GM19023 (cell line): ENCODE measurements at regions not wholly inside any gene's neighbourhood (a gene's known extent, or its start where the extent isn't known, plus 50 kb on each side); places are given as distances from the start of the nearest gene placed in this dataset.

Experiments
- ATAC-seq: cut with Tn5 transposase; IDR thresholded peaks from one replicate; pipeline ENCODE4 v1.9.1; 2021; ENCODE audit warnings: mild to moderate bottlenecking, moderate library complexity; ENCODE audit not compliant: unreplicated experiment

DNA sequence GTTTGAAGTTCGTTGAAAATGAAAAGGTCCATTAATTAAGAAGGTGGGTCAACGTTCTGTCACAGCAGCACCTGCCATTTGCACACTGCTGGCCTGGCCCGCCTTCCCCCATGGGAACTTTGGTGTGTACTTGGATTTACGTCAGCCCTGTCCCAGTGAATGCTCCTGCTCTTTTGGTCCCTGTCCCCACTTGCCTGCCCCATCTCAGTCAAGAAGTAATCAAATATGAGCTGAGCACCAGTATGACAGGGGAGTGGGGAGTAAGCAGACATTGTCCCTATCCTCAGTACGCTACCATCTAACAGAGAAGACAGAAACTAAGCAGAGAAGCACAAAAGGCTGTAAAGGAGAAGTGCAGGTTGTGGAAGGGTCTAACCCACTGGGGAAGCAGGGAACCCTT, 65.1 kb downstream of the SLC4A3 start:
- ATAC-seq = no peak

DNA sequence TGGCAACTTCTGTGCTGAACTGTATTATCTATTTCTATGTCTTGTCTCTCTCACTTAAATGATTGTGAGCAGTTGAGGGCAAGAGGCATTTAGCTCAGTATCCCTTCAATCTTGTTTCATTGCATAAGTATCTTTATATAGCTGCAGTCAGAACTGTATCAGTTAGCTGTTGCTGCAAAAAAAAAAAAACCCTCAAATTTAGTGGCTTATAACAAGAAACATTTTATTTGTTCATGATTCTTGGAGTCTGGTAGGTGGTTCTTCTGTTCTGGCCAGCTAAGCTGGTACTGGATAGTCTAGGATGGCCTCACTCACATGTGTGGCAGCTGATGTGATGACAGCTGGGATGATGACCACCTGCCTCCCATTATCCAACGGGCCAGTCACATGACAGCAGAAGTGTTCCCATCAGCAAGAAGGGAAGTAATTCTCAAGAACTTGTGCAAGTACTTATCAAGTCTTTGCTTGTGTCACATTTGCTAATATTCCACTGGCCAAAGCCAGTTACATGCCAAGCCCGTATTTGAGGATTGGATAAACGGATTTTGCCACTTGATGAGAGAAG, 67.8 kb downstream of the SLC4A3 start:
- no peak for ATAC-seq

DNA sequence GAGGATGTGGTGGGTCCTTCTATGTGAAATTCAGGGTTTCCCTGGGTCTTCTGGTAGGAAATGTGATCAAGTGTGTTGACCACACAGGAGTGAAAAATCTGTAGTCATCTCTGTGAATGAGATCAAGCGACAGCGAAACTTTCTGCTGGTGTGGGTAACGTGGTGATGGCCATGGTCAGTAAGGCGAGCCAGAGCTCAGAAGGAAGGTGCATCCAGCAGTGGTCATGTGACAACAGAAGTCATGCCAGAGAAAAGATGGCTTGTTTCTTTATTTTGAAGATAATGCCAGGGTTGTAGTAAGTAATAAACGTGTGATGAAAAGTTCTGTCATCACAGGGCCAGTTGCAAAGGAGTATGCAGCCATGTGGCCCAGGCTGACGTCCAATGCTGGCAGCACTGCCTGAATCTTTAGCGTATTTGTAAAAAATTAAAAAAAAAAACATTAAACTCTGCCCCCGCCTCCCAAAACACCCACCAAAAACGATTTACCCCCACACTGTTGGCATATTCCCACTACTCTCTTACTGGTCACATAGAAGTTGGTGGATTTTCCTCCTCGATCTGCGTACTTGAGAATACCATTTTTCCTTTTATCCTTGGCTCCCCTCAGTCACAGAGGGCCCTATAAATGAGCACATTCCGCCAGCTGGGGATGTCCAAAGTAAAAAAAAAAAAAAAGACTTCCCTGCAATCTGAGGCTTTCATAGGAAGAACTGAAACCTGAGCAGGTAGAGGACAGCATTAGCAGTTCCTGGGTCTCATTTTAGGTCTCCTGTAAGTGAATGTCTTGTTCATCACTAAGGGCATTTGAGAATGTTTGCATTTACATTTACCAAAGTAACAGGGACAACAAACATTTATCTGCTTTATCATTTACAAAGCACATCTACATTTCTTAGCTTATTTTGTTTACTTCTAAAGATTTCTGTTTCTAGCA, 70.6 kb downstream of the SLC4A3 start:
- no peak for ATAC-seq

DNA sequence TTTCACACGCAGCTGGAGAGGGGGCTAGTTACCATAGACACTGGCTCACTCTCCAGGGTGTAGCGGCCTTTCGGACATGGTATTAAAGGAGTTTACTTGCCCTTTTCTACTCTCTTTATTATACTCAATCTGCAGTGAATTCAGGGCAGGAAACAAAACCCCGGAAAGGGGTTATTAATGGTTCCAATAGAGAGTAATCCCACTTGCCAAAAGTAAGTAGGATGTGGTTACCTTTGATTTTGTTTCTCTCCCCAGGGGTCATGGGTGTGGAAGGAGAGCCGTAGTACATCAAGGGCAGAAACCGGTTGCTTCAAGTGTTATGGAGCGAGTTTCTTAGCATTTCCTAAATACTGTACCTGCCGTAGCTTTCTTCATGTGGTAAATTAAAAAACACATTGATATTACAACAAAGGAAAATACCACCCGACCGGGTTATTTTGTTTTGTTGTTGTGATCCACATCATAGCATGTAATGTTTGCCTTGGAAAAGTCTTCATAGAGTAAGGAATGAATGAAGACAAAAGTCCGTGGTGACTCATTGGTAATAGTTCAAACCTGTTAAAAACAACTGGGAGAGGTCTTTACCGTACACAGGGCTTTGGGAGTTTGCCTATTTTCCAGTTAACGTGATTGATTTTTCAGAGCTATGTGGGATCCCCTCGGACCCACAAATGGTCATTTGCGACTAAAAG, 71.5 kb downstream of the SLC4A3 start:
- no peak for ATAC-seq

DNA sequence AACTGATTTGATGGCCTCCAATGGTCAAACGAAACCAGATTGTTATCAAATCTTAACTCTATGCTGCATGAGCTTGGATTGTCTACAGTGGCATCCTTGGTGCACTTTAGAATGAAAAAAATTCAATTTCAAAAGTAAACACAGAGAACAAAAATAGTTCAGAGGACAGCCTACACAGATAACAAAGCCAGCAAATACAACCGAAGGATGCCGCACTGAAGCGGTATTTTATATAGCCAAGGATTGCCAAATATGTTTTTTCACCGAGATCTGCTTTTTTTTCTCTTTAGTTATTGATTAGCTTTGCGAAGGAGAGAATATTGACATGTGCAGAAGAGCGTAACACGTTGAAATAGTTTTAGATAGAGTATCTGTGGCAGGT, 72.0 kb downstream of the SLC4A3 start:
- ATAC-seq = no peak

DNA sequence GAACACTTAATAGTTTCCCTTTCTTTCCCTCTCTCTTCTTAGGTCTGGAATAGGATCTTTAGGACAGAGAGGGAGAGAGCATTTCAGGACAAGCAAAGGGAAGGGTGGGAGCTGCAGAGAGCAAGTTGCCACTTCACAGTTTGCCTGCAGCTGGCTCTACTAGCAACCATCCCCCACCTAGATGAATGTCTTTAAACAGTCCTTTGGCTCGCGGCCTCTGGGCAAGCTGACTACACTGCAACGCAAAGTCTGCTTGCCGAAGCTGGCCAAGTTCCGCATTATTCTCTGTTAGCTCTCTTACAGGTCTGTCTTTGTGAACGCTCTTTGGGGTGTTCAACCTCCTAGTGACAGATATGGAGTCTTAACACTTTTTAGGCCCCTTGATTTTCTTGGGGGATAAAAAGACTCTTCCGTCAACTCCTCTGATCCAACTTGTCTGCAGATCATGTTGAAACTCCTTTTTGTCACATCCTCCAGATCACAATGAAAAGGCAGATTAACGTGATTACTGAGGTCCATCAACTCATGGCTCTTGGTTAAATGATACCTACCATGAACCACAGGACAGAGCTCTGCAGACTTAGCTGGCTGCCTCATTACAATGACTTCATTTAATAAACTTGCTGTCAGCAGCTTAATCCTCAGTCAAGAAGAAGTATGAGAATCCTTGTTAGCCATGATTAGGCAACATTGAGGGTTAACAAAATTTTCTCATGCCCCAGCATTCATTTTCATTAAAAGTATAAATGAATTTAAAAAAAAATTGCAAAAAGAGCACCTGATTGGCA, 74.6 kb downstream of the SLC4A3 start:
- ATAC-seq = no peak

DNA sequence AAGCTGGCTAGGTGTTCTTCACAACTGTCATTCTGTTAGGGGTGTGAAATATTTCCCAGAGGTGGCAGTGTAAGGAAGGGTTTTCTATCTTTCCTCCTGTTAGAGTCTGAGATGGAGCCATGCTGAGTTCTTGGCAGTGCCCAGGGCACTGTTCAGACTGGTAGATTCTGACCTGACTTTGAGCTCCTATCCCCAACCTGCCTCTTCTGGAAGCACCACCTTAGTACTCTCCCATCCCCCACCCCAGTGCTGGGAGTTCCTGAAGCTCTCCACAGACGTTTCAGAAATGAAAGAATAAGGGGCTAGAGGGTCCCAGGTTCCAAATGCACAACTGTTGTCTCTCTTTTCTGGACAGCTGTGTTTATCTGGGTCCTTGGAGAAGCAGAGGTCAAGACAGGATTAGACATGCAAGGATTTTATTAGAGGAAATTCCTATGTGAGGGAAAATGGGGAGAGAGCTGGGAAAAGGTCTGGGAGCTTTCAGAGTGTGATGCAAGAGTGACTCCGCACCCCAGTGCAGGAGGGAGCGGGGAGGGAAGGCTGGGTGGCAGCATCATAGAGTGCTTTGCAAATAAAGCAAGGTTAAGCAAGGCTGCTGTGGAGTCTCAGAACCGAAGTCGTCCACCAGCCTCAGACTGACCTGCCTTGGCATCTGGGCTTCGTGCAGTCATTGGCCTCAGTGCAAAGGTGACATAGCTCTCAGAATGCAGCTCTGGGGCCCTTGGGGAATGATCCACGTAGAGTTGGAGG, 75.5 kb downstream of the SLC4A3 start:
- no peak for ATAC-seq

DNA sequence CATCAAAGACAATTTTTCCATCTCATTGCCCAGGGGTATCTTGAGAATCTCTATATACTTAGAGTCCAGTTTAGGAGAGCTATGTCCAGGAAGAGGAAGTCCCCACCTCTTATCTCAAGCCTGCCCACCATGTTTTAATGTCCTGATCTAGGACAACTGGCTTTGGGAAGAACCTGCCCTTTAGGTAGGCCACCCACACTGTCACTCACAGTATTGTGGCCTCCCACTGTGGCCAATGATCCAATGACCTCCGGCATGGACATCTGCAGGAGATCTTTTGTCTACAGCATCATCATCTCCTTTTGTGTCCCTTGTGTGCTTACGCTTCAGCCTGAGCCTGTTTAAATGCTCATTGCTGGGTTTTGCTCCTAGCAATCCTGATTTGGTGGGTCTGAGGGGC, 77.4 kb downstream of the SLC4A3 start:
- ATAC-seq = no peak

DNA sequence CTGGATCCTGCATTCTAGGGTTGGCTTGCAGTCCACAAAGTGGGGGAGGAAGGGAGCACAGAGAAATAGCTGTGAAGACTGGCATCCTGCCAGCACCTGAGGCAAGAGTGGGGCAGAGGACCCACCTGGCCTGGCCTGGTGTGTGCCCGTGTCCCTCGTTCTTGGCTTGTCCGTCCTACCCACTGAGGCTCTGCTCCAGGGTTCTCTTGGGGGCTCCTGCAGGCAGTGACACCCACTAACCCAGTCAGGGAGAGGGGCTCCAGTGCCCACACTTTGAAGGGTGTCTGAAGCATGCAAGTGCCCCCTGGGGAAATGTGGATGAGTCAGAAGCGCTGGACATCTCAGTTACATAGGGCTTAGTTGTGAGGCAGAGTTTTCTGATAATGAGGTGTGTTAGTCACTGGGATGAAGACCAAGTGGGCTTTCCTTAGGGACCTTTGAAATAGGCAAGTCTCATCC, 79.4 kb downstream of the SLC4A3 start:
- ATAC-seq = no peak

DNA sequence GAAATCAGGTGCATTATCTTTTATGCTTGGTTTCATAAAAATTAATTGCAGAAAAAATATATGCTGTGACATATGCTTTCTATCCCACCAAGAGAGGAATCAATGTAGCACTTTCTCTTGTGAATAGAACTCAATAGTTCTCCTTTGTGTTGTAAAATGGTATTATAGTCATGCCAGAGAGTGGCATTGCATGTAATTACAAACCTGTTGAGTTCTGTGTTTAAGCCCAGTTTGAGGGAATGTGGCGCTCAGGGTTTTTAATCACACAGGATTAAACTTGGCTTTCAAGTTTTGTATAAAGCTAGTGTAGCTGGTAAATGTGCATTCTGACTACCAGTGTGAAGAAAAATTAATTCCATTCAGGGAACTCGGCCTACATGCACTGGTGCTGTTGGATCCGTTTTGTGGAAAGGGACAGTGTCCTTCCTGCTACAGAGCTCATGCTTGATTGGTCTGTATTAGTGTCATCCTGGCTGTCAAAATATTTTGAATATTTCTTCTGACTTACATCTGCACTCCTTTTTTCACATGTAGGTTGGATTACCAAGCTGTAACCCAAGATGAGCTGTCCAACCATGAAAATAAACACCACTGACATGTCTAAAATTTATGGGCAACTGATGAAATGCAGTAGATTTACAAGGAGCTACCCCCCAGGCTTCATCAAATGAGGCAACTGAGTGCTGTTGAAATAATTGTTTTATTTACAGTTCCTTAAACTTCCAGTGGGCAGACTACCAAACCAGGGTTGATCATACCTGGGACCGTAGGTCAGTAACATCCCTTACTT, 80.3 kb downstream of the SLC4A3 start:
- no peak for ATAC-seq

DNA sequence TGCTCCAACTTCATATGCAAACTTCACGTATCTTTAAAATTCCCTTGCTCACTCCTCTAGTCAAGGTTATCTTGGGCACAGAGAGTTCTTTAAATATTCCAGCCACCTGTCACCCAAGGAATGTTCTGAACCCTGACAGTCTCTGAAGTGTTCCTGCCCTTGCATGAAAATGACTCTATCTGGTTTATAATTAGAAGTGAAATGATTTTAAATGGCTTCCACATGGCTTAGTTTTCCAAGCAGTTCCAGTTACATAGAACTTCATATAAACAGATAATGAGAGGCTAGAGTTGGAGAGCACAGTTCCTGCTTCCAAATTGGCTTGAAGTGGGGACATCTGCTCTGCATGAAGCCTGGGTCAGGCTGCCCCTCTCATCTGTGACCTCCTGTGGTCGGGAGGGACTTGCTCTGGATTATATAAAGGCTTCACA, 81.9 kb downstream of the SLC4A3 start:
- no peak for ATAC-seq

DNA sequence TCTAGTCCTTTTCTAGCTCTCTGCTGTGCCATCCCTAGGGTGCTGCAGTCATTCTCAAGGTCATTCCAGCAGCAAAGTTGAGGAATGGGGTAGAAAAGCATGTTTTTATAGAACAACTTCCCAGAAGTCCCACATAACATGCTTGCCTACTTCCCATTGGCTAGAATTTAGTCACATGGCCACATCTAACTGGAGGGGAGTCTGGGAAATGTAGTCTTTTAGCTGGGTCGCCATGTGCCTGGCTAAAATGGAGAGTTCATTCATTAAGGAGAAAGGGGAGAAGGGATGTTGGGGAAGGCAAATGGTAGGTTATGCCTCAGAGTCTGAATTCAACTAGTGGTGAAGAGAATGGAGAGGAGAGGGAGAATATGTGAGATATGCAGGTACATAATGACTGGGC, 85.7 kb downstream of the SLC4A3 start:
- no peak for ATAC-seq

DNA sequence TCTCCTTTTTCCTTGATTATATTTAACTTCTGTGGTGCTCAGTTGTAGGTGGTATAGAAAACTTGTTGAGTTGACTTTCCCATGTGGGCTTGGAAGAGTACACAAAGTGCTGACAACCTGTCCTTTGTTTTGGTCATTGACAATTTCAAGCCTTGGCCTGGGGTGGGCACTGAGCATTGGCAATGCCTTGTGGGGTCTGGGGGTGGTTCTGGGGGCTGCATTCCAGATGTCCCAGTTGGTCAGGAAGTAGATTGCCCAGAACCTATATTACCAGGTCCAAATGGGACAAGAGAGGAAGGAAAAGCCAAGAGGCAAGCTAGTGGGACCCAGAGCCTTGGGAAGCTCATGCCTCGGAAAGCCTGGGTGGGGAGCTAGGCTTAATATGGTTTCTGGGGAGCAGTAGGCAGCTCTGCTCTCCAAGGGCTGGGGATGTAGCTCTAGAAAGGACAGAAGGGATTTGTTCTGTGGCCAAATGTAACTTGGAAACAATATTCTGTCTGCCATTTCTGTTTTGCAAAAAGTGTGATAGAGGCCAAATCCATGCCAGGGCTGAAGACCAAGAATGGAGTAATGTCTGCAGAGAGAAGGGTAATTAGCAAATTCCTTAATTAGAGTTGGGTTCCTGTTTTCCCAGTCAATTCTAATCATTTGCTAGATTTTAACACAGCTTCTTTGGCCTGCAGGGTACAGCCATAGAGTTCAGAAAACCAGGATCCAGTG, 87.4 kb downstream of the SLC4A3 start:
- no peak for ATAC-seq

DNA sequence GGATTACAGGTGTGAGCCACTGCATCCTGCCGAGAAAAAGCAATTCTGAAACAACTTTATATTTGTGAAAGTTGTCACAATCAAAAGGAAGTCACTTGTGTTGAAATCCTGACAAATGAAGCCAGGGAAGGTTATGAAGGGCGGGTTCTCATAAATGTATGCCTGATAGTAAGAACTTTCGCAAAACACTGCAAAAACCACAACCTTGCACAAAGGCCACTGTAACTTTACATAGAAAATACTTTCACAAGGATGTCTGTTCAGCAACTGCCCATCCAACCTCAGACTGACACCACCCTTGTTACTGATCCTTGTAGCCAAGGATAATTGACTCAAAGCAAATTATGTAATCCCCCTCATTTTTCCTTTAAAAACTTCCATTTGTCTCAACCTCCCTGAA, 90.6 kb downstream of the SLC4A3 start:
- ATAC-seq = no peak

DNA sequence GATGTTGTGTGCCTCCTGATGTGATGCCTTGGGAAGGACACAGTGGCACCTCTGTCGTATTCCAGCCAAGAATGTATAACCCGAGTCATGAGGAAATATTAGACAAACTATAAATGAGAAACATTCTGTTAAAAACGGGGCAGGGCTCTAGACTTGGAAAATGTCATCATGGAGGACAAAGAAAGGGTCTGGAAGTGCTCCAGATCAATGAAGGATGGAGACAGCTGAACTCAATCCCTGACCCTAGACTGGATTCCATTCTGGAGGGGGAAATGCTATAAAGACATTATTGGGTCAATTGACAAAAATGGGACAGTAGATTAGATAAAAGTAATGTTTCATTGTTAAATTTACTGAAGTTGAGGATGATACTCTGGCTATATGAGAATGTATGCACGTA, 92.1 kb downstream of the SLC4A3 start:
- no peak for ATAC-seq

DNA sequence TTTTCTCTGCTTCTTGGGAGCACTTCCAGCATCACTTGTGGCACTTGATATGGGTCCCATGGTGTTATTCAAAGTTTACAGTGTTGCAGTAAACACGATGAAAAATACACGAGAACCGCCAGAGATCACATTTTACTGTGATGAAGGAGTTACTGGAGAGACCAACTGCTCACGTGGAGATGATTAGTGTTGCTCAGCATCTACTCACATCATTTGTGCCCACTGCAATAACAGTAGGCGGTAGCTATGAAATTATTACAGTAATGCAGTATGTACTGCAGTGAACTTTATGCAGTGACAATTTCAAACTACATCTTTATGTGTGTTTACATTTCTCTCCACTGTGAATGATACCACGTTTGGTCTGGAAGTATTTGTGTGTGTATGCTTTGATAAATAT, 93.5 kb downstream of the SLC4A3 start:
- ATAC-seq = no peak

DNA sequence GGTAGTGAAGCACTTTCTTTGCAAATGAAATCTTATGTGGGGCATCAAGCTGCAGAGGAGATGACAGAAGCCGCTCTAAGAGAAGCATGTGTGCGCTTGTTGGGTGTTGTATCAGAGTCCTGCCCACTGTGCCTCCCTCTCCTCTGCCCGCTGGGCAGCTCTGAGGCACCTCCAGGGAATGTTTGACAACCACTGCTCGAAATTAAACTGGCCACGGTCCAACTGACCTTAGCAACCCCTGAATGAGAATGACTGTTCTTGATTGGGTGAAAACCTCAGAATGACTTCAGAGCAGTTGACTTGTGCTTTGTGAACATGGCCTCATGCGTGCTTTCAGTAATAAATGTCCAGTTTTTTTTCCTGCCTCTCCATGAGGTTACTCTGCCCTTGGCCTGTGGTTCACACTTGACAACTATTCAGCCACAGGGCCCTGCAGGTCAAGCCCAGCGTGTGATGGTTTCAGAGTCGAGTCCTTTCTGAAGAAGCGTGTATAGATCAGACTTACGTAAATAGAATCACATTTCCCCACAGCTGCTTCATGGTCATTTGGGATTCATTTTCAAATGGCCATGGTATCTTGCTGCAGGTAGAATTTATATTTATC, 94.9 kb downstream of the SLC4A3 start:
- no peak for ATAC-seq

DNA sequence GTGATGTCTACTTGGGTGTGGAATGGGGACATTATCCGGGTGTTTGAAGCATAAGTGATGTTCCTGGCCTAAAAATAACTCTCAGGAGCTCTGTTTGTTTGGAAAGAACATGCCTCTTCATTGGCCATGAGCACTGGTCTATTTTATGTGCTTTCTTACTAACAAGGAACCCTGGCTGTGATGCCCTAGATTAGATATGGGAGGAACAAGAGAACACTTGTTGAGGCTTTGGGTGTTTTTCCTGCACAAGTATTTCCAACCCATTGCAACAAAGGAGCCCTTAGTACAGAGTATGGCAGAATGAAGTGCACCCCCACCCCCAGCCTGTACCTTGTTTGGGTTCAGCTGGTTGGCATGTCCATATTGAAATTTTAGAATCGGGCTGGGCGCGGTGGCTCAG, 95.9 kb downstream of the SLC4A3 start:
- ATAC-seq = no peak

DNA sequence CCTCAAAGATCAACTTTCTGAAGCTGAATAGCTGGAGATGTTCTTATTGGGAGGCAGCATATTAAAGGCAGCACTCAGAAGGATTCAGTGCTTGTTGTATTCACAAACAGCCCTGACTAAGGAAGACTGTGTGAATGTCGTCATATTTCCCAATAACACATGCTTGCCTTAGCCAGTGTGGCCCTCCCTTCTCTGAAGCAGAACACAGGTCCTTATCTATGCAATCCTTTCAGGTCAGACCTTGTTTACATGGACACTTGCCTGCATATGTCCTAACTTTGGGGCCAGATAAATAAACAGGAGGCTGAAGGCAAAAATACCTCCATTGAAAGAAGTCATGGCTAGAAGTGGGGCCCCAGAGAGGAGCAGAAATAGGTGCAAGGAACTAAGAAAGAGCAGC, 97.2 kb downstream of the SLC4A3 start:
- no peak for ATAC-seq
